ENCODE measurements at regions not wholly inside any gene's neighbourhood (a gene's known extent, or its start where the extent isn't known, plus 50 kb on each side); places are given as distances from the start of the nearest gene placed in this dataset.

DNA sequence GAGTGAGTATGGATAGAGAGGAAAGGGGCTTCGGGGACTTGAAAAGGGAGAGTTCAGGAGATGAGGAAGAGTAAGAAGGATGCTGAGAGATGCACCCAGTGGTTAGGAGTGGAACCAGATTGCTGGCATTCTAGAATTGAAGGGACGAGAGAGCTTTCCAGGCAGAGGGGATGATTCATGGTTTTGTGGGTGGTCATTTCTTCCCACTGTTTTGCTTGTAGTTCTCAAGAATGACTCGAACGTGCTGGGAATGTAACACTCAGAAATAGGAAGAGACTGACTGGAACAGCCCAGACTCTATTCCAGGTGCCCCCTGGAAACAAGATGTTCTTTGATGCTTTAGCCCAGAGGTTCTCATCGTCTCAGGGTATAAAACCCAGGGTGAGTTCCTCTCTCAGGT, 294.2 kb downstream of the ICE1 start:
- Histone ChIP-seq H3K79me2 (ENCODE audit: low read length) (no peaks in the 10 kb centered on the region), H3K4me1 (ENCODE audit: low read length) (no peaks in the 10 kb centered on the region), H3K4me2 (ENCODE audit: low read depth, low read length, poor library complexity, severe bottlenecking) (no peak overlapping the region), H3K9me3 (ENCODE audit: low read length) (no peaks in the 10 kb centered on the region), H2AFZ (ENCODE audit: low read length) (no peak overlapping the region), H3K9me2 (replicated peaks; ENCODE audit: insufficient read depth, low read length) (no peaks in the 10 kb centered on the region), H3K9ac (ENCODE audit: low read length) (no peak overlapping the region), H3K27me3 (ENCODE audit: low read length) (no peaks in the 10 kb centered on the region), H4K20me1 (ENCODE audit: insufficient read depth, low read depth, low read length) (no peaks in the 10 kb centered on the region), H3K27ac (ENCODE audit: low read length) (no peak overlapping the region), H3K36me3 (ENCODE audit: insufficient read depth, low read length) (no peaks in the 10 kb centered on the region), H3K4me3 (ENCODE audit: low read length) (no peak overlapping the region)
- no peak for DNase-seq

GRCh38 chr5:5711592-5711991, 289.1 kb downstream of the ICE1 start:
- no peak overlapping the region for H3K27ac ChIP-seq (ENCODE audit: low read length)
- no peak overlapping the region for H3K4me2 ChIP-seq (ENCODE audit: low read depth, low read length, poor library complexity, severe bottlenecking)
- H4K20me1 ChIP-seq (ENCODE audit: insufficient read depth, low read depth, low read length): no peaks in the 10 kb centered on the region
- H3K9me3 ChIP-seq (ENCODE audit: low read length): no peaks in the 10 kb centered on the region
- H3K4me3 ChIP-seq (ENCODE audit: low read length): no peak overlapping the region
- no peak for DNase-seq
- H3K9ac ChIP-seq (ENCODE audit: low read length): no peak overlapping the region
- H3K4me1 ChIP-seq (ENCODE audit: low read length): no peaks in the 10 kb centered on the region
- no peaks in the 10 kb centered on the region for H3K79me2 ChIP-seq (ENCODE audit: low read length)
- H3K36me3 ChIP-seq (ENCODE audit: insufficient read depth, low read length): no peaks in the 10 kb centered on the region
- no peak overlapping the region for H2AFZ ChIP-seq (ENCODE audit: low read length)
- no peaks in the 10 kb centered on the region for H3K27me3 ChIP-seq (ENCODE audit: low read length)
- H3K9me2 ChIP-seq (replicated peaks; ENCODE audit: insufficient read depth, low read length): no peaks in the 10 kb centered on the region

DNA sequence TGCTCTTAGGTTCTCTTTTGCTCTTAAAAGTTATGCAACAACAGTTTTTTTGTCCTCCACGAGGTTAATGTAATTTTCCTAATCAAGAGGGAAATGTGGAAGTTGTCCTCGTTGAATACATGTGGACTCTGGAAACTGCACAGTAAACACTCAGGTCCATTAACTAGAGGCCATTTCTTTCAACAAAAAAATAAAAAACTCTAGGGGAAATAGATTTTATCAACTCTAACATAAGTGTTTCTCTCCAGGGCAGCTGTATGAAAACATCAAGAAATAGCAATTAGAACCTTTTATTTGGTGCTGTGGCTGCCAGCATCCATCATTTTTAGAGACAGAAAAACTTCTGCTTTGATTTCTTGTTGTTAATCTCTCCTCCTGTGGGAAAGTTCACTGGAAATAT, 288.6 kb downstream of the ICE1 start:
- no peaks in the 10 kb centered on the region for H3K36me3 ChIP-seq (ENCODE audit: insufficient read depth, low read length)

GRCh38 chr5:5710471-5710870, 288.0 kb downstream of the ICE1 start:
- no peaks in the 10 kb centered on the region for H3K4me1 ChIP-seq (ENCODE audit: low read length)
- H3K4me3 ChIP-seq (ENCODE audit: low read length): no peak overlapping the region
- H3K36me3 ChIP-seq (ENCODE audit: insufficient read depth, low read length): no peaks in the 10 kb centered on the region
- H4K20me1 ChIP-seq (ENCODE audit: insufficient read depth, low read depth, low read length): no peaks in the 10 kb centered on the region
- H3K79me2 ChIP-seq (ENCODE audit: low read length): no peaks in the 10 kb centered on the region
- no peak overlapping the region for H2AFZ ChIP-seq (ENCODE audit: low read length)
- no peaks in the 10 kb centered on the region for H3K27me3 ChIP-seq (ENCODE audit: low read length)
- no peak overlapping the region for H3K9ac ChIP-seq (ENCODE audit: low read length)
- no peak for DNase-seq
- H3K27ac ChIP-seq (ENCODE audit: low read length): no peak overlapping the region
- H3K9me2 ChIP-seq (replicated peaks; ENCODE audit: insufficient read depth, low read length): no peaks in the 10 kb centered on the region
- no peaks in the 10 kb centered on the region for H3K9me3 ChIP-seq (ENCODE audit: low read length)
- H3K4me2 ChIP-seq (ENCODE audit: low read depth, low read length, poor library complexity, severe bottlenecking): no peak overlapping the region

More for the DNA sequence above, 288.6 kb downstream of the ICE1 start:
- Histone ChIP-seq H3K9me3 (ENCODE audit: low read length) (no peaks in the 10 kb centered on the region), H3K9ac (ENCODE audit: low read length) (no peak overlapping the region), H3K27ac (ENCODE audit: low read length) (no peak overlapping the region), H3K4me2 (ENCODE audit: low read depth, low read length, poor library complexity, severe bottlenecking) (no peak overlapping the region), H2AFZ (ENCODE audit: low read length) (no peak overlapping the region), H3K9me2 (replicated peaks; ENCODE audit: insufficient read depth, low read length) (no peaks in the 10 kb centered on the region), H3K4me1 (ENCODE audit: low read length) (no peaks in the 10 kb centered on the region), H3K4me3 (ENCODE audit: low read length) (no peak overlapping the region), H3K27me3 (ENCODE audit: low read length) (no peaks in the 10 kb centered on the region), H3K79me2 (ENCODE audit: low read length) (no peaks in the 10 kb centered on the region), H4K20me1 (ENCODE audit: insufficient read depth, low read depth, low read length) (no peaks in the 10 kb centered on the region)
- DNase-seq: no peak

GRCh38 chr5:5708367-5708919, 286.0 kb downstream of the ICE1 start:
- Histone ChIP-seq H3K4me1 (ENCODE audit: low read length) (no peaks in the 10 kb centered on the region), H3K79me2 (ENCODE audit: low read length) (no peaks in the 10 kb centered on the region), H2AFZ (ENCODE audit: low read length) (no peak overlapping the region), H3K4me3 (ENCODE audit: low read length) (no peak overlapping the region), H3K27ac (ENCODE audit: low read length) (no peak overlapping the region), H4K20me1 (ENCODE audit: insufficient read depth, low read depth, low read length) (no peaks in the 10 kb centered on the region), H3K36me3 (ENCODE audit: insufficient read depth, low read length) (no peaks in the 10 kb centered on the region), H3K9ac (ENCODE audit: low read length) (no peak overlapping the region), H3K9me3 (ENCODE audit: low read length) (no peaks in the 10 kb centered on the region), H3K9me2 (replicated peaks; ENCODE audit: insufficient read depth, low read length) (no peaks in the 10 kb centered on the region), H3K27me3 (ENCODE audit: low read length) (no peaks in the 10 kb centered on the region), H3K4me2 (ENCODE audit: low read depth, low read length, poor library complexity, severe bottlenecking) (no peak overlapping the region)
- DNase-seq: no peak

GRCh38 chr5:5705010-5705409, 282.5 kb downstream of the ICE1 start:
- Histone ChIP-seq H3K4me1 (ENCODE audit: low read length) (no peaks in the 10 kb centered on the region), H3K27me3 (ENCODE audit: low read length) (no peaks in the 10 kb centered on the region), H3K4me2 (ENCODE audit: low read depth, low read length, poor library complexity, severe bottlenecking) (no peak overlapping the region)

GRCh38 chr5:5704352-5704751, 281.9 kb downstream of the ICE1 start:
- Histone ChIP-seq H3K4me2 (ENCODE audit: low read depth, low read length, poor library complexity, severe bottlenecking) (no peak overlapping the region), H3K4me3 (ENCODE audit: low read length) (no peak overlapping the region), H3K79me2 (ENCODE audit: low read length) (no peaks in the 10 kb centered on the region), H3K27ac (ENCODE audit: low read length) (no peak overlapping the region), H4K20me1 (ENCODE audit: insufficient read depth, low read depth, low read length) (no peaks in the 10 kb centered on the region), H2AFZ (ENCODE audit: low read length) (no peak overlapping the region), H3K36me3 (ENCODE audit: insufficient read depth, low read length) (no peaks in the 10 kb centered on the region), H3K27me3 (ENCODE audit: low read length) (no peaks in the 10 kb centered on the region), H3K4me1 (ENCODE audit: low read length) (no peaks in the 10 kb centered on the region), H3K9ac (ENCODE audit: low read length) (no peak overlapping the region), H3K9me3 (ENCODE audit: low read length) (no peaks in the 10 kb centered on the region), H3K9me2 (replicated peaks; ENCODE audit: insufficient read depth, low read length) (no peaks in the 10 kb centered on the region)
- DNase-seq: no peak

More at GRCh38 chr5:5705010-5705409, 282.5 kb downstream of the ICE1 start:
- no peaks in the 10 kb centered on the region for H3K9me3 ChIP-seq (ENCODE audit: low read length)
- no peaks in the 10 kb centered on the region for H3K36me3 ChIP-seq (ENCODE audit: insufficient read depth, low read length)
- H2AFZ ChIP-seq (ENCODE audit: low read length): no peak overlapping the region
- no peaks in the 10 kb centered on the region for H3K79me2 ChIP-seq (ENCODE audit: low read length)
- no peaks in the 10 kb centered on the region for H4K20me1 ChIP-seq (ENCODE audit: insufficient read depth, low read depth, low read length)
- DNase-seq: no peak
- no peak overlapping the region for H3K4me3 ChIP-seq (ENCODE audit: low read length)
- no peaks in the 10 kb centered on the region for H3K9me2 ChIP-seq (replicated peaks; ENCODE audit: insufficient read depth, low read length)
- H3K9ac ChIP-seq (ENCODE audit: low read length): no peak overlapping the region
- H3K27ac ChIP-seq (ENCODE audit: low read length): no peak overlapping the region

- Histone ChIP-seq H4K20me1 (ENCODE audit: insufficient read depth, low read depth, low read length) (no peaks in the 10 kb centered on the region), H3K27me3 (ENCODE audit: low read length) (no peaks in the 10 kb centered on the region), H3K9me2 (replicated peaks; ENCODE audit: insufficient read depth, low read length) (no peaks in the 10 kb centered on the region), H3K27ac (ENCODE audit: low read length) (no peak overlapping the region), H3K36me3 (ENCODE audit: insufficient read depth, low read length) (no peaks in the 10 kb centered on the region), H3K79me2 (ENCODE audit: low read length) (no peaks in the 10 kb centered on the region), H3K9me3 (ENCODE audit: low read length) (no peaks in the 10 kb centered on the region), H3K4me2 (ENCODE audit: low read depth, low read length, poor library complexity, severe bottlenecking) (no peak overlapping the region), H3K4me1 (ENCODE audit: low read length) (no peaks in the 10 kb centered on the region), H3K9ac (ENCODE audit: low read length) (no peak overlapping the region), H3K4me3 (ENCODE audit: low read length) (no peak overlapping the region), H2AFZ (ENCODE audit: low read length) (no peak overlapping the region)
- DNase-seq: no peak
These were observed 280.5 kb downstream of the ICE1 start for GRCh38 chr5:5702934-5703333.

GRCh38 chr5:5700549-5700948, 278.1 kb downstream of the ICE1 start:
- Histone ChIP-seq H2AFZ (ENCODE audit: low read length) (no peak overlapping the region), H3K9me2 (replicated peaks; ENCODE audit: insufficient read depth, low read length) (no peaks in the 10 kb centered on the region), H3K9me3 (ENCODE audit: low read length) (no peaks in the 10 kb centered on the region), H3K27me3 (ENCODE audit: low read length) (no peaks in the 10 kb centered on the region), H3K4me1 (ENCODE audit: low read length) (no peaks in the 10 kb centered on the region), H4K20me1 (ENCODE audit: insufficient read depth, low read depth, low read length) (no peaks in the 10 kb centered on the region), H3K9ac (ENCODE audit: low read length) (no peak overlapping the region), H3K36me3 (ENCODE audit: insufficient read depth, low read length) (no peaks in the 10 kb centered on the region), H3K27ac (ENCODE audit: low read length) (no peak overlapping the region), H3K4me3 (ENCODE audit: low read length) (no peak overlapping the region), H3K79me2 (ENCODE audit: low read length) (no peaks in the 10 kb centered on the region), H3K4me2 (ENCODE audit: low read depth, low read length, poor library complexity, severe bottlenecking) (no peak overlapping the region)
- no peak for DNase-seq
